ENCODE measurements at regions not wholly inside any gene's neighbourhood (a gene's known extent, or its start where the extent isn't known, plus 50 kb on each side); places are given as distances from the start of the nearest gene placed in this dataset.

- no peak for TF ChIP-seq CTCF (IDR thresholded peaks at IDR 0.05; ENCODE audit: control extremely low read depth, extremely low read depth, low read depth, missing control alignments)
- ChIA-PET CTCF (interaction anchor here (1.0 to 1.1 kb wide), 2 partner anchors 8 to 43 kb away, joined by 3 read pairs; no protein-coding TSS in a partner anchor), POLR2A (no interaction called here)
- DNase-seq (ENCODE audit: extremely low spot score): no peak
Observed at GRCh38 chr4:30256116-30256832, 463.9 kb upstream of the PCDH7 start.

- CTCF ChIA-PET: no interaction called here
- no peak for DNase-seq (ENCODE audit: extremely low spot score)
- no peak for TF ChIP-seq CTCF (IDR thresholded peaks at IDR 0.05; ENCODE audit: control extremely low read depth, extremely low read depth, low read depth, missing control alignments)
- POLR2A ChIA-PET: no interaction called here
Observed at GRCh38 chr4:30258949-30259348, 461.2 kb upstream of the PCDH7 start.

GRCh38 chr4:30262379-30262778, 457.8 kb upstream of the PCDH7 start:
- POLR2A ChIA-PET: no interaction called here
- no peak for DNase-seq (ENCODE audit: extremely low spot score)
- CTCF ChIA-PET: no interaction called here
- TF ChIP-seq CTCF (IDR thresholded peaks at IDR 0.05; ENCODE audit: control extremely low read depth, extremely low read depth, low read depth, missing control alignments): no peak

- DNase-seq (ENCODE audit: extremely low spot score): no peak
- ChIA-PET POLR2A (no interaction called here), CTCF (no interaction called here)
- TF ChIP-seq CTCF (IDR thresholded peaks at IDR 0.05; ENCODE audit: control extremely low read depth, extremely low read depth, low read depth, missing control alignments): no peak
Observed at GRCh38 chr4:30264465-30264864, 455.7 kb upstream of the PCDH7 start.

- TF ChIP-seq CTCF (IDR thresholded peaks at IDR 0.05; ENCODE audit: control extremely low read depth, extremely low read depth, low read depth, missing control alignments): no peak
- ChIA-PET POLR2A (no interaction called here), CTCF (no interaction called here)
- no peak for DNase-seq (ENCODE audit: extremely low spot score)
Observed at GRCh38 chr4:30265716-30266115, 454.5 kb upstream of the PCDH7 start.

GRCh38 chr4:30268370-30268769, 451.8 kb upstream of the PCDH7 start:
- CTCF ChIA-PET: no interaction called here
- DNase-seq (ENCODE audit: extremely low spot score): no peak
- TF ChIP-seq CTCF (IDR thresholded peaks at IDR 0.05; ENCODE audit: control extremely low read depth, extremely low read depth, low read depth, missing control alignments): no peak
- POLR2A ChIA-PET: no interaction called here

Data from GM10248 (cell line).